HG02981 (cell line): ENCODE measurements at regions not wholly inside any gene's neighbourhood (a gene's known extent, or its start where the extent isn't known, plus 50 kb on each side); places are given as distances from the start of the nearest gene placed in this dataset.
A peak's percentile ranks its signal among the peaks of the same experiment; 100 is the strongest.

Experiments used
- ATAC-seq: cut with Tn5 transposase; IDR thresholded peaks from one replicate; pipeline ENCODE4 v1.9.1; 2021; ENCODE audit warnings: mild to moderate bottlenecking, moderate library complexity; ENCODE audit not compliant: unreplicated experiment

GRCh38 chrX:9311421-9312160, 153.3 kb upstream of the TBL1X start:
- no peak for ATAC-seq

DNA sequence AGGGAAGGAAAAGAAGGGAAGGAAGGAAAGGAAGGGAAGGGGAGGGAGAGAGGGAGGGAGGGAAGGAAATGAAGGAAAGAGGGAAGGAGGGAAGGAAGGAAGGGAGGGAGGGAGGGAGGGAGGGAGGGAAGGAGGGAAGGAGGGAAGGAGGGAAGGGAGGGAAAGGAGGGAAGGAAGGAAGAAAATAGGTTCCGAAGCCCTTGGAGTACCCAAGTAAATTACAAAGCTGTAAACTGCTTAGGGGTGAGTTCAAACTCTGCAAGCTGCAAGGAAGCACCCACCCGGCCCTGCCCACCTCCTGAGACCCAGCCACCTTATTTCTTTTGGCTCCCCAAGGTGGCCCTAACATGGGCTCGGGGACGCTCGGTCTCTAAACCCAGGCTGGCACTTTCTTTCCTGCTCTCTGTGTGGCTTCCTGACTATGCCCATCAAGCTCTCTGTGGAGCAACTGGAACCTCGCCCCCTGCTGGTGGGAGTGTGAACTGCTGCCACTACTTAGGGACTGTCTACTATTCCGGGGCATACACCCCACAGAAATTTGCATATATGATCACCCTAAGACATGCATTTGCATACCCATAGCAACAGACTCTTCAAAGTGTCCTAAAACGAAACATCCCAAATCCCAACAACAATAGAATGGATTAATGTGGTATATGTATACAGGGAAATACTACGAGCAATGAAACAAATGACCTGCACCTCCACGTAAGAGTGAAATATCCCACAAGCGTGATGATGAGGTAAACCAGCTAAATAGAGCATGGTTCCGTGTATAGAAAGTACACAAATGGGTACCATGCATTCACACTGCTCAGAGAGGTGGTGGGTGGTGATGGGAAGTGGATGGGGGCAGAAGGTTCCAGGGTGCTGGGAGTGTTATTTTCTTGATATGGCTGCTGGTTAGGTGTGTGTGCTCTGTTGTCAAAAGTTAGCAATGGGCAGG, 151.7 kb upstream of the TBL1X start:
- peak; percentile 80 for ATAC-seq

DNA sequence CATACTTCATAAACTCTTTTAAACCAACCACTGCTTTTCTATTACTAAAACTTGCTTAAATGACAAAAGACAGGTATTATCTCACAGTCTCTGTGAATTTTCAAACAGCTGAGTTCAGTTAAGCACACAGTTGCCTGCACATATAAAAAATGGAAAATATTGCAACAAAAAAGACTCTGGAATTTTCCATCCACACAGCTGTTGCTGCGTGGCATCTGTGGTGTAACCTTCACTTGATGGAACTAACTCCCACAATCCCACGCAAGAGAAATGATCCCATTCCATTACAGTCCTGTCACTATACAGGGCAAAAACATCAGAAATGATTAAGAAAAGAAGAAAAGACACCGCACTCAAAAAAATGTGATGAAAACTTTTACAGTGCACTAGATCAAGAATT, 149.8 kb upstream of the TBL1X start:
- no peak for ATAC-seq

DNA sequence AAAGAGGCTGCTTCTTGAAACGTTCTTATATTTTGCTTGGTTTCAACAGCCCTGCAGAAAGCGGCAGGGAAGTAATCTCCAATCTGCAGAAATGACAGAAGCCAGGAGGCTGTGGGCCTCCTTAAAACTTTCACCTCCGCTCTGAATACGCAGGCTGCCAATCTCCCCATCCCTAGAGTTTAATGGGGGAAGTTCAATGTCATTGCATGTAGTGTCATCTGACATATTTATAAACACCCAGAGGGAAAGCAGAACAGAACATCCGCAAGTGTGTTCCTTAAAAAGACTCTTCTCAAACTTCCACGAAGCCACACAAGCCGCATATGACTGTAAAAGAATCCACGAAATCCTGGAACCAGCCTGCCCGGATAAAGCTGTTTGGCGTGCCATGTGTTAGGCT, 148.8 kb upstream of the TBL1X start:
- no peak for ATAC-seq

DNA sequence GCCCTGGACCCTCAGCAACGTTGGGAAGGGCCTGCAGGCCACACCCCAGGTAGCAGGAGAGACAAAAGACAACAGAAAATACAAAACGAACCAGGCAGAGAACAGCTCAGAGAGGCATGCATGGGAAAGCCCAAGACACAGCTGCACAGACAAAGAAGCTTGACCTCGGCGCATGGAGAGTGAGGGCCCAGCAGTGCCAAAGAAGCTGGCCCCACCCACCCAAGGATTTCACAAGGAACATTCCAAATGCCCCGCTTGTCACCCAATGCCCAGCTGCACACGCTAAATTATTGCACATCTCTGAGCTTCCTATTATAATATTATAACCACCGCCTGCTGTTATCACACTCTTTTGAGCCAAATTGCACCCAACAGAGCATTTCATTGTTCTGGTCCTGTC, 147.7 kb upstream of the TBL1X start:
- ATAC-seq = no peak

GRCh38 chrX:9318213-9318612, 146.6 kb upstream of the TBL1X start:
- ATAC-seq = no peak

- no peak for ATAC-seq
These were observed 146.1 kb upstream of the TBL1X start for GRCh38 chrX:9318766-9319165.

- ATAC-seq = no peak
These were observed 143.9 kb upstream of the TBL1X start for GRCh38 chrX:9320940-9321339.

GRCh38 chrX:9324676-9325075, 140.2 kb upstream of the TBL1X start:
- no peak for ATAC-seq

GRCh38 chrX:9326369-9326768, 138.5 kb upstream of the TBL1X start:
- no peak for ATAC-seq

- no peak for ATAC-seq
These were observed 137.6 kb upstream of the TBL1X start for GRCh38 chrX:9327086-9327746.

GRCh38 chrX:9327747-9328145, 137.1 kb upstream of the TBL1X start:
- no peak for ATAC-seq

DNA sequence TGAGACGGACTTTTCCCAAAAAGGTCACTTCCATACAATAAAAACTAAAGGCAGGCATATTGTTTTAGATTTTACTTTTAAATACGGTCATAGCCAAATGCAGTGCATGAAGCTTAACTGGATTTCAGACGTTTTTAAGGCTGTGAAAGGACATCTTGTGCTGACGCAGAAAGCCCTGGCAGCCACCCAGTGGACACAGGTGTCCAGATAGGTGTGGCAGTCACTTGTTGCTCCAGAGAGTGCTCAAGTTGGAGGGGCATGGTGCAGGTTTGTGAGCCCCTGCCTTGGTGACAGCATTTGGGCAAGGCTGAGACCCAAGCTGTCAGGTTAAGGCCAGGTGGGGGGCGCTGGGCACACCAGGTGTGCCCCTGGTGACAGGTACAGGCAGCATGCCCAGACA, 135.8 kb upstream of the TBL1X start:
- no peak for ATAC-seq

DNA sequence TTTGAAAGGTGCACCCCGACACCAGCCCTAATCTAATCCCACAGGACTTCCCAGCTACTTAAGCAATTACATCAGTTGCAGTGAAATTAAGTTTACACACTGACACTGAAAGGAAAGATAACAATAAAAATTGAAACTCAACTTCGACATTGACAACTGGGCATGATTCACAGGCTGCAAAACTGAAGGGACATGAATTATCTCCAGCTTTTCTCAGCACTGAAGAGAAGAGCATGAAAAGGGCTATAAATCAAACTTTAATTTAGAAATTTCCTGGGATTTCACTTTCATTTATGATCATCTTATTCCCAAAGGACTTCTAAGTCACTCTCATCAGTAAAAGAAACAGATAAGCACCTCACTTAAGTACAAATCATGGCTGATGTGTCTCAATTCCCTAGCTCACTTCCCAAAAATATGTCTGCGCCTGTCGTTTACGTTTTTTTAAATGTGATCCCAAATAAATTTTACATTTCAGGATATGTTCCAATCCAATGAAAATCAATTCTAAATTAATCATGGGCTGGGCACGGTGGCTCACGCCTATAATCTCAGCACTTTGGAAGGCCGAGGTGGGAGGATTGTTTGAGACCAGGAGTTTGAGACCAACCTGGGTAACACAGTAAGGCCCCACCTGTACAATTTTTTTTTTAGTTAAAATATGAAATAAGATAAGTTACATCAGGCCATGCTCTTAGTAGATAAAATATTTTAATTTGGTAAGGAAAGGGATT, 134.4 kb upstream of the TBL1X start:
- no peak for ATAC-seq

- no peak for ATAC-seq
These were observed 130.8 kb upstream of the TBL1X start for GRCh38 chrX:9333873-9334560.

DNA sequence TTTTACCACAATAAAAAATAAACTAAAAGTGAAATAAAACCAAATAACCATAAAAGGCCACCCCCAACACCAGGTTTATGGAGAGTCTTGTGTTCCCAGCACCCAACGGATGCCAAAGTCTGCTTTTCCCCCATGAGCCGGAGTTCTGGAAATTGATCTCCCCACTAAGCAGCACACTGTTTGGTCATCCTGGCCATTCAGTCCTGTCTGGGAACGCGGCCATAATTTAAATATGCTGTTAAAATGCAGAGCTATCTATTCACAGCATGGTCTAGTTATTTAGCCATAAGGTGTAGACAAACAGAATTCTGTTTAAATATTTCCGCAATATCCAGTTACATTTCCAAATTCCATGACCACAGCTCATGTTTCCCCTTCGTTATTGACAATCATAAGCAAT, 129.6 kb upstream of the TBL1X start:
- ATAC-seq = no peak

GRCh38 chrX:9336456-9336855, 128.4 kb upstream of the TBL1X start:
- no peak for ATAC-seq

DNA sequence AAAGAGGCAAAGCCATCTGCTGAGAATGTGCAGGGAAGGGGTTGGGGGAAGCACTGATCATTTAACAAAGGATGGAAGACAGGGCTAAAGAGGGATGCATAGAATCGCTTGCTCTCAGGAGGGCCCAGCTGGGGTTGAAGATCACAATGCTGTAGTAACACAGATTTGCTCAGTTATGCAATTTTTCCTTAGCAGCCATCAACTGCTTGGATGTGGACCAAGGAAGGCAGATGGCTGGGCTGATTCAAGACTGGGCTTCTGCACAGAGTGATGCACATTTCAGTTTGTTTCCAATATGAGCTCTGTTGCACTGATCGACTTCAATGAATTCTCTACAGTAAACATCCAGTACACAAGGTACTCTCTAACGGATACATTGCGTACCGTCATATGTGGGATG, 127.8 kb upstream of the TBL1X start:
- no peak for ATAC-seq

DNA sequence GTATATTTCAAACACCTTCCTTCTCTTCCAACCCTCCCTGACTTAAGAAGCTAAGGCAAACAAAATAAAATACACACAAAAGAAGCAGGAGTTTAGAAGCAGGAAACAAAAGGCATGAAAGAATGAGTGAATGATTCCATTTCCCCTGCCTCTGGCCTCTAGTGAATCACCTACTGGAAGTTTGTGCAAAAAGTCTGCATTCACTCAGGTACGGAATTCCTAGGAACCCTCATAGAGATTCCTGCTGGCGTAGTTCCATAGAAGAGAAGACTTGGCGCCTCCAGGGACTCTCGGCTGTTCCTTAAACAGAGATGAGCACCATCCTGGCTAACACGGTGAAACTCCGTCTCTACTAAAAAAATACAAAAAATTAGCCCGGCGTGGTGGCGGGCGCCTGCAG, 125.9 kb upstream of the TBL1X start:
- ATAC-seq = no peak
